ENCODE measurements at regions not wholly inside any gene's neighbourhood (a gene's known extent, or its start where the extent isn't known, plus 50 kb on each side); places are given as distances from the start of the nearest gene placed in this dataset.

- DNase-seq: no peak
- CTCF ChIA-PET: interaction anchor here (1.6 to 5.1 kb wide), 3 partner anchors 22 to 730 kb away, joined by 3 to 53 read pairs (median 19); no protein-coding TSS in a partner anchor
- TF ChIP-seq EZH2 (IDR thresholded peaks at IDR 0.05; ENCODE audit: borderline replicate concordance, insufficient read depth, low read depth, low read length, poor library complexity, severe bottlenecking) (no peak), CTCF (IDR thresholded peaks at IDR 0.05) (no peak)
- Mint-ChIP-seq H3K9me3 (ENCODE audit: insufficient read depth) (no peaks in the 10 kb centered on the region), H3K4me3 (no peak overlapping the region), H3K4me1 (peaks cover 5% of the 10 kb centered on the region), H3K27me3 (peaks cover 4% of the 10 kb centered on the region), H3K27ac (no peak overlapping the region)
- no peaks in the 10 kb centered on the region for H4K20me1 ChIP-seq (ENCODE audit: control insufficient read depth, insufficient read depth, low read length, poor library complexity, severe bottlenecking)
- no peak overlapping the region for H3K9ac ChIP-seq (ENCODE audit: low read length)
- H3K27me3 ChIP-seq (replicated peaks in 1 of 4; ENCODE audit: control extremely low read depth in 1 of 4, control insufficient read depth in 3 of 4, insufficient read depth in 4 of 4, low read length in 3 of 4): no peaks in the 10 kb centered on the region
- H3K4me1 ChIP-seq (ENCODE audit: control insufficient read depth in 2 of 2, insufficient read depth in 2 of 2, low read length in 2 of 2): peaks cover 4% of the 10 kb centered on the region in 2 donors
- POLR2A ChIA-PET: no interaction called here
- H3K79me2 ChIP-seq (ENCODE audit: control insufficient read depth, insufficient read depth, low read length): no peaks in the 10 kb centered on the region
- no peak overlapping the region for H3K4me3 ChIP-seq (ENCODE audit: control extremely low read depth in 1 of 5, extremely low read depth in 1 of 5, insufficient read depth in 1 of 5, low read depth in 2 of 5, low read length in 4 of 5)
- H3K36me3 ChIP-seq (replicated peaks in 1 of 2; ENCODE audit: control extremely low read depth in 1 of 2, control insufficient read depth in 1 of 2, extremely low read depth in 1 of 2, insufficient read depth in 2 of 2, low read length in 1 of 2): no peaks in the 10 kb centered on the region
- no peak for ATAC-seq (ENCODE audit: low read depth)
- WGBS (ENCODE audit: insufficient coverage): 94% methylated on average over 7 of the region's 7 CpGs
- H3K27ac ChIP-seq (ENCODE audit: low read length in 2 of 2): no peak overlapping the region
- H3K4me2 ChIP-seq (replicated peaks; ENCODE audit: low read depth, low read length, poor library complexity, severe bottlenecking): no peak overlapping the region
- no peak overlapping the region for H2AFZ ChIP-seq (ENCODE audit: insufficient read depth, low read depth, low read length, poor library complexity, severe bottlenecking)
- intact Hi-C loops (cut with micrococcal nuclease): loop anchor here (10.0 kb wide), 1 partner anchor 539 kb away; no protein-coding TSS in a partner anchor
- peaks cover 0 to 3% (median 0%) of the 10 kb centered on the region in 3 donors for H3K9me3 ChIP-seq (ENCODE audit: control extremely low read depth in 1 of 3, control insufficient read depth in 2 of 3, insufficient read depth in 1 of 3, low read length in 2 of 3)
These were observed 172.0 kb downstream of the KATNAL1 start for GRCh38 chr13:30135351-30135750.

GRCh38 chr13:30134578-30134977, 172.8 kb downstream of the KATNAL1 start:
- no peak overlapping the region for H3K27ac Mint-ChIP-seq
- Histone ChIP-seq H3K4me2 (replicated peaks; ENCODE audit: low read depth, low read length, poor library complexity, severe bottlenecking) (no peak overlapping the region), H3K9ac (ENCODE audit: low read length) (no peak overlapping the region), H3K4me3 (ENCODE audit: control extremely low read depth in 1 of 5, extremely low read depth in 1 of 5, insufficient read depth in 1 of 5, low read depth in 2 of 5, low read length in 4 of 5) (no peak overlapping the region), H3K27me3 (replicated peaks in 1 of 4; ENCODE audit: control extremely low read depth in 1 of 4, control insufficient read depth in 3 of 4, insufficient read depth in 4 of 4, low read length in 3 of 4) (no peaks in the 10 kb centered on the region), H3K79me2 (ENCODE audit: control insufficient read depth, insufficient read depth, low read length) (no peaks in the 10 kb centered on the region), H2AFZ (ENCODE audit: insufficient read depth, low read depth, low read length, poor library complexity, severe bottlenecking) (no peak overlapping the region), H3K4me1 (ENCODE audit: control insufficient read depth in 2 of 2, insufficient read depth in 2 of 2, low read length in 2 of 2) (peaks cover 4% of the 10 kb centered on the region in 2 donors), H3K27ac (ENCODE audit: low read length in 2 of 2) (no peak overlapping the region), H3K9me3 (ENCODE audit: control extremely low read depth in 1 of 3, control insufficient read depth in 2 of 3, insufficient read depth in 1 of 3, low read length in 2 of 3) (peaks cover 0 to 3% (median 0%) of the 10 kb centered on the region in 3 donors), H4K20me1 (ENCODE audit: control insufficient read depth, insufficient read depth, low read length, poor library complexity, severe bottlenecking) (no peaks in the 10 kb centered on the region), H3K36me3 (replicated peaks in 1 of 2; ENCODE audit: control extremely low read depth in 1 of 2, control insufficient read depth in 1 of 2, extremely low read depth in 1 of 2, insufficient read depth in 2 of 2, low read length in 1 of 2) (no peaks in the 10 kb centered on the region)
- 83% methylated on average over 1 of the region's 2 CpGs for WGBS (ENCODE audit: insufficient coverage)
- DNase-seq (no peak), ATAC-seq (ENCODE audit: low read depth) (no peak)
- no peaks in the 10 kb centered on the region for H3K9me3 Mint-ChIP-seq (ENCODE audit: insufficient read depth)
- peaks cover 5% of the 10 kb centered on the region for H3K4me1 Mint-ChIP-seq
- TF ChIP-seq EZH2 (IDR thresholded peaks at IDR 0.05; ENCODE audit: borderline replicate concordance, insufficient read depth, low read depth, low read length, poor library complexity, severe bottlenecking) (no peak), CTCF (IDR thresholded peaks at IDR 0.05) (no peak)
- peaks cover 4% of the 10 kb centered on the region for H3K27me3 Mint-ChIP-seq
- POLR2A ChIA-PET: no interaction called here
- CTCF ChIA-PET: interaction anchor here (0.9 to 6.3 kb wide), 9 partner anchors 7 to 731 kb away, joined by 3 to 59 read pairs (median 10); no protein-coding TSS in a partner anchor
- no peak overlapping the region for H3K4me3 Mint-ChIP-seq
- intact Hi-C loops (cut with micrococcal nuclease): loop anchor here (5.0 to 10.0 kb wide), 4 partner anchors 173 to 608 kb away; partner anchors contain the start of gene KATNAL1

Data from B cell (primary cell).